GM12878 (cell line): ENCODE measurements at regions not wholly inside any gene's neighbourhood (a gene's known extent, or its start where the extent isn't known, plus 50 kb on each side); places are given as distances from the start of the nearest gene placed in this dataset.

ENCODE experiments used
- ATAC-seq: fragments of 200-7000 bp; cut with Tn5 transposase; 3 replicates; pipeline ENCODE4 v1.9.1; 2020; ENCODE audit warnings: mild to moderate bottlenecking, moderate library complexity
- BruUV-seq: library from RNA; stranded (reverse); fragments of 400-500 nt; replicated peaks from 2 replicates; lab custom pipeline; 2021; lab: Mats Ljungman, UMichigan
- CTCF ChIA-PET: fragments of 300-600 bp; sonication (Branson Sonifier 250); formaldehyde crosslinking; extraction: SDS; loops from one replicate; lab custom pipeline; 2021; ENCODE audit warnings: inconsistent platforms; lab: Yijun Ruan, JAX
- POLR2A ChIA-PET: fragments of 350-600 bp; formaldehyde crosslinking; extraction: SDS; loops from one replicate; lab custom pipeline; 2021; ENCODE audit warnings: inconsistent platforms; lab: Charles Lee
- RAD21 ChIA-PET: fragments of 300-600 bp; sonication (Branson Sonifier 250); formaldehyde crosslinking; loops from one replicate; lab custom pipeline; 2023; ENCODE audit warnings: antibody characterized with exemption; ENCODE audit not compliant: unreplicated experiment; lab: Charles Lee
- SMC1A ChIA-PET: fragments of 300-600 bp; sonication (Branson Sonifier 250); formaldehyde crosslinking; loops from one replicate; lab custom pipeline; 2023; ENCODE audit not compliant: unreplicated experiment, uncharacterized antibody; lab: Charles Lee
- DNase-seq: peaks from one replicate; pipeline ENCODE4 v3.0.0-alpha.2; 2011; ENCODE audit warnings: low read depth, low spot score
- FAIRE-seq: peaks from 3 replicates; lab custom pipeline; 2011; peaks lifted over from hg19 to GRCh38; lab: Jason Lieb, UNC
- H2AFZ ChIP-seq: 2 replicates; pipeline ENCODE4 v1.6.0; 2011; ENCODE audit warnings: low read depth, low read length, control low read depth; ENCODE audit not compliant: control insufficient read depth
- H3K27ac ChIP-seq: 2 replicates; pipeline ENCODE4 v1.5.1; 2011; ENCODE audit warnings: control low read depth; ENCODE audit not compliant: control insufficient read depth, insufficient read depth
- H3K27me3 ChIP-seq, 2 experiments: replicated peaks in 1 of 2; 2 replicates each; pipeline versions ENCODE4 v1.6.0 to v1.6.1; 2011; ENCODE audit warnings: low read length in 1 of 2; ENCODE audit not compliant: control insufficient read depth in 2 of 2, insufficient read depth in 2 of 2
- H3K36me3 ChIP-seq, 2 experiments: 2 replicates each; pipeline ENCODE4 v1.5.1; 2011; ENCODE audit warnings: low read length in 1 of 2; ENCODE audit not compliant: control insufficient read depth in 2 of 2, insufficient read depth in 2 of 2
- H3K4me1 ChIP-seq: 2 replicates; pipeline ENCODE4 v1.6.1; 2011; ENCODE audit warnings: mild to moderate bottlenecking, low read length, moderate library complexity, mixed read lengths; ENCODE audit not compliant: control insufficient read depth, insufficient read depth
- H3K4me2 ChIP-seq: 2 replicates; pipeline ENCODE4 v1.6.0; 2011; ENCODE audit warnings: control low read depth; ENCODE audit not compliant: control insufficient read depth, insufficient read depth
- H3K4me3 ChIP-seq: fragments of 200-600 bp; sonication (generic); 2 replicates; pipeline ENCODE4 v1.5.1; 2016
- H3K79me2 ChIP-seq: 2 replicates; pipeline ENCODE4 v1.6.0; 2011; ENCODE audit warnings: low read length; ENCODE audit not compliant: control insufficient read depth, insufficient read depth
- H3K9ac ChIP-seq: 2 replicates; pipeline ENCODE4 v1.8.0; 2011; ENCODE audit warnings: low read length, control low read depth, mixed read lengths; ENCODE audit not compliant: control insufficient read depth, insufficient read depth
- H3K9me3 ChIP-seq: replicated peaks from 3 replicates; pipeline ENCODE4 v1.5.1; 2011; ENCODE audit warnings: mild to moderate bottlenecking, low read length; ENCODE audit not compliant: control insufficient read depth, insufficient read depth
- H4K20me1 ChIP-seq: 2 replicates; pipeline ENCODE4 v1.6.0; 2011; ENCODE audit not compliant: control insufficient read depth, insufficient read depth
- ASH2L ChIP-seq: fragments of 300-600, 200-600 bp; sonication (generic); IDR thresholded peaks from 2 replicates; pipeline ENCODE4 v1.6.1; 2017; ENCODE audit warnings: low read depth, mild to moderate bottlenecking, borderline replicate concordance
- BHLHE40 ChIP-seq, 2 experiments: fragments of 450-650 bp in 1 of 2; IDR thresholded peaks; 2 replicates each; pipeline ENCODE4 v1.6.1; 2011 to 2017; ENCODE audit warnings: low read depth in 2 of 2, borderline replicate concordance in 1 of 2, improper control_type of control experiment in 1 of 2, low read length in 1 of 2, mild to moderate bottlenecking in 1 of 2
- CBFB ChIP-seq: IDR thresholded peaks from 2 replicates; pipeline ENCODE4 v1.6.1; 2016; ENCODE audit warnings: antibody characterized with exemption, low read depth
- CBX5 ChIP-seq: sonication (generic); IDR thresholded peaks from 2 replicates; pipeline ENCODE4 v1.6.1; 2016; ENCODE audit warnings: low read depth, moderate library complexity, mild to moderate bottlenecking, inconsistent platforms
- EP300 ChIP-seq, 2 experiments: fragments of 150-350 bp in 1 of 2; IDR thresholded peaks; 2 replicates each; pipeline ENCODE4 v1.6.1; 2011 to 2012; ENCODE audit warnings: low read depth in 2 of 2, low read length in 2 of 2, borderline replicate concordance in 1 of 2, improper control_type of control experiment in 1 of 2, inconsistent platforms in 1 of 2; ENCODE audit not compliant: control insufficient read depth in 1 of 2
- FOXM1 ChIP-seq: IDR thresholded peaks from 2 replicates; pipeline ENCODE4 v1.6.1; 2012; ENCODE audit warnings: low read depth, mild to moderate bottlenecking, inconsistent platforms, low read length, moderate library complexity
- HDAC2 ChIP-seq: fragments of 200-600 bp; sonication (generic); IDR thresholded peaks from 2 replicates; pipeline ENCODE4 v1.6.1; 2017
- KLF5 ChIP-seq: fragments of 450-650 bp; IDR thresholded peaks from 2 replicates; pipeline ENCODE4 v1.6.1; 2014; ENCODE audit warnings: mild to moderate bottlenecking; ENCODE audit not compliant: partially characterized antibody
- LARP7 ChIP-seq: fragments of 450-650 bp; IDR thresholded peaks from 2 replicates; pipeline ENCODE4 v1.6.1; 2017; ENCODE audit warnings: mild to moderate bottlenecking
- PAX8 ChIP-seq: fragments of 450-650 bp; IDR thresholded peaks from 2 replicates; pipeline ENCODE4 v1.6.1; 2017; ENCODE audit warnings: mild to moderate bottlenecking, moderate library complexity
- POU2F2 ChIP-seq: IDR thresholded peaks from 3 replicates; pipeline ENCODE4 v1.6.1; 2011; ENCODE audit warnings: low read depth, mild to moderate bottlenecking, low read length, borderline replicate concordance
- SREBF1 ChIP-seq: IDR thresholded peaks from 2 replicates; pipeline ENCODE4 v1.6.1; 2012; ENCODE audit warnings: mild to moderate bottlenecking, low read length
- SUPT20H ChIP-seq: IDR thresholded peaks from 2 replicates; pipeline ENCODE4 v1.6.1; 2011; ENCODE audit warnings: low read depth, mild to moderate bottlenecking, low read length, moderate library complexity, borderline replicate concordance; ENCODE audit not compliant: control insufficient read depth
- TARDBP ChIP-seq: IDR thresholded peaks from 2 replicates; pipeline ENCODE4 v1.6.1; 2016; ENCODE audit warnings: borderline replicate concordance
- ZBED1 ChIP-seq: IDR thresholded peaks from 2 replicates; pipeline ENCODE4 v1.6.1; 2016; ENCODE audit warnings: borderline replicate concordance
- ZNF207 ChIP-seq: fragments of 450-650 bp; IDR thresholded peaks from 2 replicates; pipeline ENCODE4 v1.6.1; 2014; ENCODE audit warnings: antibody characterized with exemption, mild to moderate bottlenecking, borderline replicate concordance
- WGBS: methylation state at CpG from one replicate; pipeline ENCODE4 v1.1.6; 2016; ENCODE audit warnings: low lambda C conversion rate; ENCODE audit not compliant: insufficient replicate concordance, insufficient coverage; ENCODE audit errors: missing lambda C conversion rate; 5-methylcytosine and 5-hydroxymethylcytosine counted together
- in situ Hi-C: fragments of 300-500 bp; cut with MboI; formaldehyde crosslinking; loops from 9 replicates; pipeline ENCODE4 v1.14.3; 2018; ENCODE audit warnings: mixed read lengths
- intact Hi-C: fragments of 100-400 bp; cut with micrococcal nuclease; formaldehyde crosslinking; loops from one replicate; pipeline ENCODE4 v1.14.2; 2022; ENCODE audit not compliant: unreplicated experiment
- TF ChIP-seq, protein P1 (sequence below): IDR thresholded peaks from 2 replicates; pipeline ENCODE4 v1.6.1; 2011; ENCODE audit warnings: borderline replicate concordance, low read depth, mild to moderate bottlenecking, moderate library complexity, low read length; ENCODE audit not compliant: insufficient read depth, poor library complexity, severe bottlenecking
- TF ChIP-seq, protein P2 (sequence below): fragments of 450-650 bp; formaldehyde crosslinking; IDR thresholded peaks from 2 replicates; pipeline ENCODE4 v1.5.0; 2022; ENCODE audit warnings: mild to moderate bottlenecking, missing genetic modification characterization
- TF ChIP-seq, protein P3 (sequence below): fragments of 450-650 bp; conservative IDR thresholded peaks from 2 replicates; pipeline ENCODE4 v1.6.1; 2017; ENCODE audit warnings: mild to moderate bottlenecking, moderate library complexity

DNA sequence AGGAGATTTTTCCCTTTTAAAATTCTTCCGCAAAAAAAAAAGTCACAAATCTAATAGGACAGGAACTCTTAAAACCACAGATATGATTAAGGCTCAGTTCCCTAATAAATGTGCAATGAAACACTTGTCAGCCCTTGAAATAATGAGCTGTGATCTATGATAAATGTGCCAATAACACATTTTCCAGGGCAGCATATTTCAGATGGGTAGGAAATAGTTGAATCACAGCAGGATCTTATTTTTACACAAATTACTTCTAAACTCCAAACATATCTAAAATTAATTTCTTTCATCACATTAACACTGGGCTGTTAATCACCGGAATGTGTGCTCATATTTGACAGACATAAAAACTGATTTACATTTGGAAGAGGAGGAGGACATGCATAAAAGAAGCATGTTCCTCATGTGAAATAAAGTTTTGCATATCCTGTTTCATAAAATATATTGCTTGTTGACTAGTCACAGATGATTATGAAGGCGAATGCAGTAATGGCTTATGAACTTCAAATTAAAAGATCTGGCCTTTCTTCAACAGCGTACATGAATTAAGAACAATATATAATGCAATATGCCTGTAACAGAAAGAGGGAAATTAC lies 281.4 kb downstream of the PAX3 start:
- Histone ChIP-seq H3K9me3 (no peaks in the 10 kb centered on the region), H3K36me3 (no peaks in the 10 kb centered on the region), H3K4me1 (no peaks in the 10 kb centered on the region), H3K4me3 (no peak overlapping the region), H3K27me3 (no peaks in the 10 kb centered on the region; a peak in 1 of 4 replicates), H3K79me2 (no peaks in the 10 kb centered on the region), H3K9ac (no peak overlapping the region), H4K20me1 (no peaks in the 10 kb centered on the region), H3K4me2 (no peak overlapping the region), H2AFZ (no peak overlapping the region), H3K27ac (no peak overlapping the region)
- ChIA-PET CTCF (no interaction called here), RAD21 (no interaction called here), SMC1A (no interaction called here), POLR2A (no interaction called here)
- DNase-seq (no peak), FAIRE-seq (no peak), ATAC-seq (no peak)
- TF ChIP-seq CBFB (no peak), ZNF207 (no peak), ZBED1 (no peak), CBX5 (no peak), POU2F2 (no peak), LARP7 (no peak), HDAC2 (no peak), SUPT20H (no peak), SREBF1 (no peak), BHLHE40 (IDR thresholded peaks at IDR 0.05; ENCODE audit: borderline replicate concordance in 1 of 2, low read depth in 2 of 2, low read length in 1 of 2) (no peak), PAX8 (no peak), ASH2L (no peak), EP300 (IDR thresholded peaks at IDR 0.05; ENCODE audit: borderline replicate concordance in 1 of 2, control insufficient read depth in 1 of 2, low read depth in 2 of 2, low read length in 2 of 2) (no peak), FOXM1 (no peak), KLF5 (no peak), TARDBP (no peak)
- TF ChIP-seq, protein P1, sequence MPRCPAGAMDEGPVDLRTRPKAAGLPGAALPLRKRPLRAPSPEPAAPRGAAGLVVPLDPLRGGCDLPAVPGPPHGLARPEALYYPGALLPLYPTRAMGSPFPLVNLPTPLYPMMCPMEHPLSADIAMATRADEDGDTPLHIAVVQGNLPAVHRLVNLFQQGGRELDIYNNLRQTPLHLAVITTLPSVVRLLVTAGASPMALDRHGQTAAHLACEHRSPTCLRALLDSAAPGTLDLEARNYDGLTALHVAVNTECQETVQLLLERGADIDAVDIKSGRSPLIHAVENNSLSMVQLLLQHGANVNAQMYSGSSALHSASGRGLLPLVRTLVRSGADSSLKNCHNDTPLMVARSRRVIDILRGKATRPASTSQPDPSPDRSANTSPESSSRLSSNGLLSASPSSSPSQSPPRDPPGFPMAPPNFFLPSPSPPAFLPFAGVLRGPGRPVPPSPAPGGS: no peak
- TF ChIP-seq, protein P2, sequence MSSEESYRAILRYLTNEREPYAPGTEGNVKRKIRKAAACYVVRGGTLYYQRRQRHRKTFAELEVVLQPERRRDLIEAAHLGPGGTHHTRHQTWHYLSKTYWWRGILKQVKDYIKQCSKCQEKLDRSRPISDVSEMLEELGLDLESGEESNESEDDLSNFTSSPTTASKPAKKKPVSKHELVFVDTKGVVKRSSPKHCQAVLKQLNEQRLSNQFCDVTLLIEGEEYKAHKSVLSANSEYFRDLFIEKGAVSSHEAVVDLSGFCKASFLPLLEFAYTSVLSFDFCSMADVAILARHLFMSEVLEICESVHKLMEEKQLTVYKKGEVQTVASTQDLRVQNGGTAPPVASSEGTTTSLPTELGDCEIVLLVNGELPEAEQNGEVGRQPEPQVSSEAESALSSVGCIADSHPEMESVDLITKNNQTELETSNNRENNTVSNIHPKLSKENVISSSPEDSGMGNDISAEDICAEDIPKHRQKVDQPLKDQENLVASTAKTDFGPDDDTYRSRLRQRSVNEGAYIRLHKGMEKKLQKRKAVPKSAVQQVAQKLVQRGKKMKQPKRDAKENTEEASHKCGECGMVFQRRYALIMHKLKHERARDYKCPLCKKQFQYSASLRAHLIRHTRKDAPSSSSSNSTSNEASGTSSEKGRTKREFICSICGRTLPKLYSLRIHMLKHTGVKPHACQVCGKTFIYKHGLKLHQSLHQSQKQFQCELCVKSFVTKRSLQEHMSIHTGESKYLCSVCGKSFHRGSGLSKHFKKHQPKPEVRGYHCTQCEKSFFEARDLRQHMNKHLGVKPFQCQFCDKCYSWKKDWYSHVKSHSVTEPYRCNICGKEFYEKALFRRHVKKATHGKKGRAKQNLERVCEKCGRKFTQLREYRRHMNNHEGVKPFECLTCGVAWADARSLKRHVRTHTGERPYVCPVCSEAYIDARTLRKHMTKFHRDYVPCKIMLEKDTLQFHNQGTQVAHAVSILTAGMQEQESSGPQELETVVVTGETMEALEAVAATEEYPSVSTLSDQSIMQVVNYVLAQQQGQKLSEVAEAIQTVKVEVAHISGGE (CRISPR knock-in tag): no peak
- TF ChIP-seq, protein P3, sequence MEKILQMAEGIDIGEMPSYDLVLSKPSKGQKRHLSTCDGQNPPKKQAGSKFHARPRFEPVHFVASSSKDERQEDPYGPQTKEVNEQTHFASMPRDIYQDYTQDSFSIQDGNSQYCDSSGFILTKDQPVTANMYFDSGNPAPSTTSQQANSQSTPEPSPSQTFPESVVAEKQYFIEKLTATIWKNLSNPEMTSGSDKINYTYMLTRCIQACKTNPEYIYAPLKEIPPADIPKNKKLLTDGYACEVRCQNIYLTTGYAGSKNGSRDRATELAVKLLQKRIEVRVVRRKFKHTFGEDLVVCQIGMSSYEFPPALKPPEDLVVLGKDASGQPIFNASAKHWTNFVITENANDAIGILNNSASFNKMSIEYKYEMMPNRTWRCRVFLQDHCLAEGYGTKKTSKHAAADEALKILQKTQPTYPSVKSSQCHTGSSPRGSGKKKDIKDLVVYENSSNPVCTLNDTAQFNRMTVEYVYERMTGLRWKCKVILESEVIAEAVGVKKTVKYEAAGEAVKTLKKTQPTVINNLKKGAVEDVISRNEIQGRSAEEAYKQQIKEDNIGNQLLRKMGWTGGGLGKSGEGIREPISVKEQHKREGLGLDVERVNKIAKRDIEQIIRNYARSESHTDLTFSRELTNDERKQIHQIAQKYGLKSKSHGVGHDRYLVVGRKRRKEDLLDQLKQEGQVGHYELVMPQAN: no peak
- in situ Hi-C loops (no loop called here), intact Hi-C loops (no loop called here)
- no TSS peak for BruUV-seq
- WGBS: 35% methylated on average over 4 of the region's 4 CpGs
